Inferior parietal cortex (tissue), 1 donor: ENCODE measurements at regions not wholly inside any gene's neighbourhood (a gene's known extent, or its start where the extent isn't known, plus 50 kb on each side); places are given as distances from the start of the nearest gene placed in this dataset.

Experiments
- DNase-seq: peaks from one replicate; pipeline ENCODE4 v3.0.0-alpha.2; 2016; ENCODE audit errors: extremely low spot score

DNA sequence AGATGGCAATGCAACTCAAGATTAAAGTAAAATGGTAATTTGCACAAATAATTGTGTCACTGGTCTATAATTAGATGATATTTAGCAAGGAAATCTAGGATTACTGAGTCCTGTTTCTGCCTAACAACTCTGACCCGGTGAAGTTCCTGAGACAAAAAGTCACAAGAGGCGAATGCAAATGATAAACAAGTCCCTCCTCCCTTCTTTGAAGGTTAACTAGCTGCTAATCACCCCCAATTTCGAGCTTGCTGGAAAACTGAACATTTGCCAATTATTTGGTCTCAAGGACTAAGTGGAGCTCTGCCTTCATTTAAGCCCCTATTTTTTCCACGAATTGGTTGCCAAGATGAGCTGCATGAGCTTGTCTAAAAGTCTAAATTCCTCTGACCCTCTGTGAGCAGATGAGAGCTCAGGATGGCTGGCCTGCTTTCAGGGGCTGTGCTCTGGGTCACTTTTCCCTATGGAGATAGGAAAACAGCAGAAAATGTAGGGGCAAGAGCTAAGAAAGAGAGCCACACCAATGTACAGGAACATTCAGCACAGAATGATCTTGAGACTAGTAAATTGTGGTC lies 127.3 kb downstream of the MBL2 start:
- DNase-seq, result no peak

- no peak for DNase-seq
Measured at GRCh38 chr10:52649511-52649910, 123.1 kb downstream of the MBL2 start.

DNA sequence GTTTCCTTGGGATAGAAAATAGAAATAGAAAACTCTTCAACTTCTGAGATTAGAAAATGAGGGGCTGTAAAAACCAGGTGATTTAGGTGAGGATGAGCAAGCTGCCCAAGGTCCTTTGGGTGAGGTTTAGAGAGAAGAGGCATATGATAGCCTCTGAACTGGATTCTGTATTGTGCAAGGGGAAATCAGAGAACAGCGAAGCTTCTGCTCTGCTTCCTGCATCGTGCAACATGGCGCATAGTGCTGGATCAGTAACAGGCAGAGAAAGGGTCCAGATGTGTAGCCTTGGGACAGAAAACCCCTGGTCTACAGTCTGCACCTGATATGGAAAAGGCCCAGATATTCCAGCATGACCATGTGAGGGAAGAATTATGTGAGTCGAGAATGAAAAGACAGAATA lies 121.7 kb downstream of the MBL2 start:
- DNase-seq, result no peak

DNA sequence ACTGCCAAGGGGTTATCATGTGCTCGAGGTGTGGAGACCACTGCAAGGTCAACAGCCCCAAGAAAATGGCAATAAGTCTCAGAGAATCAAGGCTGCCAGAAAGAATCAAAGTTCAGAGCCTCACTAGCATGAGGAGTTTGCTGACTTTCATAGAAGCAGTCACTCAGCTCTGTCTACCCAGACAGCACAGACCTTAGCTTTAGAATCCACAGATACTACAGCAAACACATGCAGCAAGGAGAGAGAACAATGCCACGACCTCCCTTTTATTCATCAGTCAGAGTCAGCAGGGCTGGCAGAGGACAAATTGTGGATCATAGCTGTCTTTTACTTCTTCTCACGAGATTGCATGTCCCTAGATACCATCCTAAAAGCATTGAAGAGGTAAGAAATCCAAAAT lies 121.3 kb downstream of the MBL2 start:
- no peak for DNase-seq

DNA sequence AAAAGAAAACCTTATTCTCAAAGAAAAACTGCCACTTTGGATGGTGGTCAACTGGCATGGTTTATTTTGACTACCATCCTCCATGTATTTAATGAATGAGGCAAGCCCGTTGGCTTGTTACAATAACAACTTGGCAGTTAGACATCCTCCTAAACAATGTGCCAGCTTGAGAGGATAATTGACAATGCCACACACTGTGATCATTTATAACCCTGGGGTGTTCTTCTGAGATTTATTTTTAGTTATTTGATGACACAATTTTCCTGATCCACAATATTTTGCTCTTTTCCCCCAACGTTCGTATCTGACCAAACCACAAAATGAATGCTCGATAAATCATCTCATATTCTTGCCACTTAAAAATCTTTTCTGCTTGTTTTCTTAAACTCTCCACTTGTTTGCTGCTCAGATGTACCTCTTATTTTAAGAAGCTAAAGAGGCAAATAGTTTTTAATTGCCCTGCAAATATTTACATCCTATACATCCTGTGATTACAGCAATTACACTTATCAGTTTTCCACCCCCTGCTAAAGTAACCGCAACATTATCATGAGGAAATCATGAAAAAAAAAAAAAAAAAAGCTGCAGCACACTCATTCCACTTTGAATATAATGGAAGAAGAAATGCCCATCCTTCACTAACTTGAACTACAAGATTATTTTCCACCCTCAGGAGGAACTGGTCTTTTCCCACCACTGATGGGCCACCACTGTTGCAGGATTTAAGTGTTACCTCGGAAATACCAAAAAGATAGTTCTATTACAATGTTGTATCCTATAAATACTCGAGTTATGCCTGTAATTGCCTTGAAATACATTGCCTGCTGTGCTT lies 119.9 kb downstream of the MBL2 start:
- DNase-seq, result peak; percentile 87

DNA sequence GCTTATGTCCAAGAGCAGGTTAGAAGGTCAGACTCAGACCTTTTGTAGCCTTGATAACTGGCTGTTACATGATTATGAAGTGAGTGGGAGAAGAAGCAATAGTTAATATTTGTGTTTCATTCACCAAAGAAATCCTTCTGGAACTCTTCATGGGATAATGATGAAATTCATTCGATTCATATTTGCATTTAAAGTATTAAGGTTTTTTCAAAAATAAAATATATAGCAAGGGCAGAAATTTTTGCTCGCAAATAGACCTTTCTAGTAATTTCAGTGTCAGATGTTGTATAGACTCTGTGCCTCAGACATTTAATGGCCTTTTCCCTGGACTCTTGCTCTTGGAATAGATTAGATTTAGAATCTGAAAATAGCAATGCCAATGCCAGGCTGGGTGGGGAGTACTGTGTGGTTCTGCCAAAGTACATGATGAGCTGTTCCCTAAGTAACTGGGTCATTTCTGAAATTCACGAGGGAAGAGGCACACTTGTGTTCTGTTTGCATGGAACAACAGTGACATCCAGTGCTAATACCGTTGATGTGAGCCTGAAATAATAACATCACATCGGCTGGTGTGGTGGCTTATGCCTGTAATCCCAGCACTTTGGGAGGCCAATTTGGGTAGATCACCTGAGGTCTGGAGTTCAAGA lies 119.2 kb downstream of the MBL2 start:
- DNase-seq, result peak; percentile 79

GRCh38 chr10:52654201-52654600 lies 118.4 kb downstream of the MBL2 start:
- no peak for DNase-seq

DNA sequence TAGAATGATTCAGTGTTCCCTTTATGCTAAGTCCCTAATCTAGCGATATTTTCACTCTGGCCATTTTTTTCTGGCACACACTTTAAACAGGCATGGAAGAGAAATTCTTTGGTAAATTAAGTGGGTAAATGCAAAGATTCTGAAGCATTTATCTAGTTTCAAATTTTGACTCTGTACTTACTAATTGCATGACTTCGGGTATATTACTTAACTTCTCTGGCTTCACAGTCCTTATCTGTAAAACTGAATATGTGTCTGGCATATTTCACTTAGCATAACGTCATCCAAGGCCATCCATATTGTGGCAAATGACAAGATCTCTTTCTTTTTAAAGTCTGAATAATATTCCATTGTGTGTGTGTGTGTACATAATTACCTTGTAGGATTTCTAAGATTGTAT lies 114.5 kb downstream of the MBL2 start:
- no peak for DNase-seq

DNA sequence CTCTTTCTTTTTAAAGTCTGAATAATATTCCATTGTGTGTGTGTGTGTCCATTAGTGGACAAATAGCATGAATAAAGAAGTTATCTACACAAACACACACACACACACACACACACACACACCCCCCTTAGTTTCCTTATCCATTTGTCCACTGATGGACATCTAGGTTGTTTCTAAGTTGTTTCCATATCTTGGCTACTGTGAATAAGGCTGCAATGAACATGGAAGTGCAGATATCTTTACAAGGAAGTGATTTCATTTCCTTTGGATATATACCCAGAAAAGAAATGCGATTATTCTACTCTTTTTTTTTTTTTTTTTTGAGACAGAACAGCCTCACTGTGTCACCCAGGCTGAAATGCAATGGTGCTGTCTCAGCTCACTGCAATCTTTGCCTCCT lies 113.5 kb downstream of the MBL2 start:
- DNase-seq, result no peak

GRCh38 chr10:52662256-52662655 lies 110.3 kb downstream of the MBL2 start:
- DNase-seq, result no peak

GRCh38 chr10:52663161-52663560 lies 109.4 kb downstream of the MBL2 start:
- DNase-seq, result no peak

- no peak for DNase-seq
Measured at GRCh38 chr10:52664629-52665028, 108.0 kb downstream of the MBL2 start.

DNA sequence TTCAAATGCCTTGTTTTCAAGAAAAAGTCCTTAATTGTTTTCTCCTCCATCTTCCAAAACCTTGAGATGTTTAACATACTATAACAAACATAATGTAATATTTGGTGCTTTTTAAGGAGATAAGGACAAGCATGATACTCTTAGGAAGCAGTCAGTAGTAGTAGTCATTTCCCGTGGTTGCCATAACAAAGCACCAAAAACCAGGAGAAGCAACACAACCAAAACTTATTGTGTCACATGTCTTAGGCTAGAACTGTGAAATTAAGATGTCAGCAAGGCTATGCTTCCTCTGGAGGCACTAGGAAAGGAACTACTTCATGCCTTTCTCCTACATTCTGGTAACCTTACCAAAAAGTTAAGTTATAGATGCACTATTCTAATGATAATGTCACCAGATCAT lies 106.8 kb downstream of the MBL2 start:
- no peak for DNase-seq

DNA sequence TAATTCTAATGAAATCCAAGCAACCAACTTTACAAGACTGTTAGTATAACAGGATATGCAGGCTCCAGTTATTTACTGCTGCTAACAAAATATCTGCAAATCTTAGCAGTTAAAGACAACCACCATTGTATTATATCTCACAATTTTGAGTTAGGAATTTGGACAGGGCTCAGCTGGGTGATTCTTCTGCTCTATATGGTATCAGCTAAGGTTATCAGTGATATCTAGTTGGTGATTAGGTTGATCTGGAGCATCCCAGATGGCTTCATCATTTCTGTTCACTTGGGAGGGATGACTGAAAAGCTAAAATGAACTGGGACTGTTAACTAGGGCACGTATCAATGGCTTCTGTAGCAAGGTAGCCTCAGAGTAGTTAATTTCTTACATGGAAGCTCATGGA lies 105.7 kb downstream of the MBL2 start:
- no peak for DNase-seq

GRCh38 chr10:52668024-52668423 lies 104.6 kb downstream of the MBL2 start:
- no peak for DNase-seq

GRCh38 chr10:52672880-52673279 lies 99.7 kb downstream of the MBL2 start:
- no peak for DNase-seq

DNA sequence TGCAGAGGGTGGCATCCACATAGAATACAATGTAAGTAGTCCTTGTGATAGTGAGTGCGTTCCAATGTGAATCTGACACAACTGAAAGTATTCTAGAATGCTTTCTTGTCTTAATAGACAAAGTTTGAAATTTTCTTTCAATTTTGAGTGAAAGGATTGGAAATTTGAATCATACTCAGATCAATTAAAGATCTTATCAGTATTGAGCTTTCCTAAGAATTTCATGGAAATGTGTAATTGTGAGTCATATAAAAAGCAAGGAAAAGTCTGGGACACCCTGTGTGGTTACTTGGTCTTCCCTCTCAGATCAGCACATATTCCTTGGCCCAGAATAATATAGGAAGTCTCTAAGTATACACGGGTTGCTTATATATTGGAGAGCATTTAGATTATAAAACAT lies 99.1 kb downstream of the MBL2 start:
- DNase-seq, result no peak

GRCh38 chr10:52674474-52674873 lies 98.1 kb downstream of the MBL2 start:
- DNase-seq, result no peak

DNA sequence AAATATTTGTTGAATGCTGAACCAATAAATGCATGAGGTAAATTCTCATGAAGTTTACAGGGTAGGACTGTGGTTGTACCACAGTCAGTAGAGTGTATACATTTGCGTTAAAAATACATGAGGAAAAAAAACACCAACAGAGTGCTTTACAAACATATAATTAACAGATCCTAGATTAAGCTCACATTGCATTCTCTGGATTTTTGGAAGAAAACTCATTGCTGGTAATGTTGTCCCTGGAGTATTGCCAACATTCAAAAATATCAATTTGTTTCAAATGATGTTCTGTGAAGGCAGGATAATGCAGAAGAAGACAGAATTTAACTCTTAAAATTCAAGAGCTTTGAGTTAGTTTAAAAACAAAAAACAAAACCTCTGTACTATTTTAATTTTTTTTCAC lies 95.5 kb downstream of the MBL2 start:
- no peak for DNase-seq

DNA sequence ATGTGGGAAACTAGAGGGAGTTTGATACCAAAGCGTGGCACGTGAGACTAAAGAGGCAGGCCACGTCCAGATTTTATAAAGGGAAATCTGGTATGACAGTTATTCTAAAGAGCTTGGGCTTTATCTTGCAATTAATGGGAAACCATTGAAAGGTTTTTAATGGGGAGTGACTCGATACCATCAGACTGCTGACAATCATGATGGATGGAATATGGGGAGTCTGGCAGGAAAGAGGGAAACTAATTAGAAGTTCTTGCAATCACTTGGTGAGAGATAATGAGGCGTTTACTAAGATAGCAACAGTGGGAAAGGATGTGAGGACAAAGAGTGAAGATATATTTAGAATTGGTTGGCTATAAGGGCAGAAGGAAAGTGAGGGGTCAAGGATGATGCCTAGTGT lies 94.0 kb downstream of the MBL2 start:
- no peak for DNase-seq

DNA sequence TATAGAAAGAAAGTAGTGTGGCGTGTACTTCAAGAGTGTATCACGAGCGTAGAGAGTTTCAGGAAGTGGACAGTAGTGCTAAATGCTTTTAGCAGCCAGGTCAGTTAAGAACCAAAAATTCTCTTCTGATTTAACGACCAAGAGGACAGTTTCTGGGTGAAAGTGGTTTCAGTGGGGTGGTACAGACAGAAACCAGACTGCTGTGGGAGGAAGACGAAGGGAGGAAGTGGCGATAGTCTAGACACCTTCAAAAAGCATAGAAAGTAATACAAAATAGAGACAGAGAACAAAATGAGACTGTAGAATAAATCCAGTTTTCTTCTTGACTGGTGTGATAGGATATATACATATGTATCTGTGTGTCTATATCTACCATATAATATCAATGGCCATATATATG lies 93.5 kb downstream of the MBL2 start:
- DNase-seq, result no peak

- no peak for DNase-seq
Measured at GRCh38 chr10:52682766-52683165, 89.8 kb downstream of the MBL2 start.

DNA sequence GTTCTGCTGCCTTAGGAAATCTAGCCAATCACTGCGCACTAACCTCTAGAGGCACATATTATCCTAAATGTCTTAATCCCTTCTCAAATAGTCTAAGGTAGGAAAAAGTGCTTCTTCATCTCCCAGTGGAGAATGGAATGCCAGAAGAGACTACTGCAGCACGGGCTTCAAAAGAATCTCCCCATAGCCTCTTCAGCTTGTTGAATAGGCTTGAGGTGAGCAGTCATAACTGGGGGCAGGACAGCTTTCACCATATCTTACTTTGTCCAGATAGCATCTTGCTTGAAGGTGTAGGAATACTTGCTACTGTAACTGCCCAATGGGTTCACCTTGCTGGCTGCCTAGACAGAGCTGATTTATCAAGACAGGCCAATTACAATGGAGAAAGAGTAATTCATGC lies 88.8 kb downstream of the MBL2 start:
- no peak for DNase-seq
